RWPE2 (cell line): ENCODE measurements at regions not wholly inside any gene's neighbourhood (a gene's known extent, or its start where the extent isn't known, plus 50 kb on each side); places are given as distances from the start of the nearest gene placed in this dataset.

Source experiments
- ATAC-seq: fragments of 200-7000 bp; cut with Tn5 transposase; 3 replicates; pipeline ENCODE4 v1.9.1; 2021; ENCODE audit warnings: low read depth
- DNase-seq: peaks from one replicate; pipeline ENCODE4 v3.0.0-alpha.2; 2020; ENCODE audit warnings: low spot score
- H3K27ac ChIP-seq: fragments of 450-650 bp; 2 replicates; pipeline ENCODE4 v1.5.1; 2017; ENCODE audit warnings: mild to moderate bottlenecking; ENCODE audit not compliant: poor library complexity, severe bottlenecking
- H3K27me3 ChIP-seq: fragments of 250-450 bp; sonication (Bioruptor Pico); 2 replicates; pipeline ENCODE4 v1.5.1; 2021; ENCODE audit warnings: mild to moderate bottlenecking, moderate library complexity; ENCODE audit not compliant: insufficient read depth, poor library complexity, severe bottlenecking
- H3K36me3 ChIP-seq: fragments of 250-450 bp; sonication (Bioruptor Pico); 2 replicates; pipeline ENCODE4 v1.5.1; 2020; ENCODE audit warnings: low read depth, mild to moderate bottlenecking, moderate library complexity
- H3K4me1 ChIP-seq: fragments of 250-450 bp; sonication (Bioruptor Pico); 2 replicates; pipeline ENCODE4 v1.5.1; 2021; ENCODE audit warnings: mild to moderate bottlenecking, moderate library complexity; ENCODE audit not compliant: insufficient read depth, poor library complexity, severe bottlenecking
- H3K4me3 ChIP-seq: fragments of 250-450 bp; sonication (Bioruptor Pico); 2 replicates; pipeline ENCODE4 v1.5.1; 2021; ENCODE audit warnings: mild to moderate bottlenecking, moderate library complexity; ENCODE audit not compliant: severe bottlenecking
- H3K9me3 ChIP-seq: fragments of 250-450 bp; sonication (Bioruptor Pico); 2 replicates; pipeline ENCODE4 v1.5.1; 2021; ENCODE audit warnings: mild to moderate bottlenecking, moderate library complexity; ENCODE audit not compliant: severe bottlenecking
- TF ChIP-seq, protein P1 (sequence below): fragments of 450-650 bp; IDR thresholded peaks from one replicate; pipeline ENCODE4 v1.5.1; 2017; ENCODE audit warnings: mild to moderate bottlenecking, moderate library complexity; ENCODE audit not compliant: poor library complexity, severe bottlenecking

DNA sequence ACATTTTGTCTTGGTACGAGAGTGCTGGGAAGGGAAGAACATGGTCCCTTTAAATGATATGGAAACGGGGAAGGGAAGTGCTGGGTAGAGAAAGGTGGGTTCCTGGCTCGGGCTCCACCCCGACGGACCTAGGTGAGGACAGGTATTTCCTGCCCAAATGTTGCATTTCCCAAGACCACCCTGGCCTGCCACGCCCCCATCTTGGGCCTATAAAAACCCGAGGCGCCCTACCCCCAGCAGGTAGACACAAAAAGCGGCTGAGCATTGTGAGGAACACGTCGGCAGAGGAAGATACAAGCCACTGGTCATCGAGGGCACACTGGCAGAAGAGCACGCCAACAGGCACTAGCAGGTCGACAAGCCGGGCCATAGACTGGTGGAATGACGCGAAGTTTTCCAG lies 99.4 kb downstream of the AASDHPPT start:
- ATAC-seq (no peak), DNase-seq (no peak)
- H3K36me3 ChIP-seq = no peaks in the 10 kb centered on the region
- H3K4me1 ChIP-seq = peaks cover 25% of the 10 kb centered on the region
- no peak overlapping the region for H3K27ac ChIP-seq
- H3K9me3 ChIP-seq = no peaks in the 10 kb centered on the region
- TF ChIP-seq, protein P1, sequence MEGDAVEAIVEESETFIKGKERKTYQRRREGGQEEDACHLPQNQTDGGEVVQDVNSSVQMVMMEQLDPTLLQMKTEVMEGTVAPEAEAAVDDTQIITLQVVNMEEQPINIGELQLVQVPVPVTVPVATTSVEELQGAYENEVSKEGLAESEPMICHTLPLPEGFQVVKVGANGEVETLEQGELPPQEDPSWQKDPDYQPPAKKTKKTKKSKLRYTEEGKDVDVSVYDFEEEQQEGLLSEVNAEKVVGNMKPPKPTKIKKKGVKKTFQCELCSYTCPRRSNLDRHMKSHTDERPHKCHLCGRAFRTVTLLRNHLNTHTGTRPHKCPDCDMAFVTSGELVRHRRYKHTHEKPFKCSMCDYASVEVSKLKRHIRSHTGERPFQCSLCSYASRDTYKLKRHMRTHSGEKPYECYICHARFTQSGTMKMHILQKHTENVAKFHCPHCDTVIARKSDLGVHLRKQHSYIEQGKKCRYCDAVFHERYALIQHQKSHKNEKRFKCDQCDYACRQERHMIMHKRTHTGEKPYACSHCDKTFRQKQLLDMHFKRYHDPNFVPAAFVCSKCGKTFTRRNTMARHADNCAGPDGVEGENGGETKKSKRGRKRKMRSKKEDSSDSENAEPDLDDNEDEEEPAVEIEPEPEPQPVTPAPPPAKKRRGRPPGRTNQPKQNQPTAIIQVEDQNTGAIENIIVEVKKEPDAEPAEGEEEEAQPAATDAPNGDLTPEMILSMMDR = no peak
- H3K4me3 ChIP-seq = no peak overlapping the region
- H3K27me3 ChIP-seq = no peaks in the 10 kb centered on the region

GRCh38 chr11:106177311-106177710 lies 99.8 kb downstream of the AASDHPPT start:
- DNase-seq (no peak), ATAC-seq (no peak)
- Histone ChIP-seq H3K4me1 (peaks cover 24% of the 10 kb centered on the region), H3K4me3 (no peak overlapping the region), H3K27ac (no peak overlapping the region), H3K27me3 (no peaks in the 10 kb centered on the region), H3K9me3 (no peaks in the 10 kb centered on the region), H3K36me3 (no peaks in the 10 kb centered on the region)
- TF ChIP-seq, protein P1 = no peak

DNA sequence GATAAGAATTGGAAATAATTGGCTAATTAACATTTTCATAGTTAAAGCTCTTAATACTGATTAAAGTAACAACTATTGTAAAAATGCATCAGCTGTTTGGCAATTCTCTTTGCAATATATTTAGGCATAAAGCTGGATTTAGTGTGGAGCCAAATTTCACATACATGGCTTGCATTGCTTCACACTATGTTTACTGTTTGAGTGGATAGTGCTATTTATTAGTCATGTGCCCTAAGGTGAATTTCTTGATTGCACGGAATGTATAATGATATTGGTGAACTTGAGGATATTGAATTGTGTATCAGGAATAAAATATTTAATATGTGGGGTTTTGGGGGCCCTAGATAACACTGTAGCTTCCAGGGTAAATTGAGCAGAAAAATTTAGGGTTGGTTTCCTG lies 100.9 kb downstream of the AASDHPPT start:
- ATAC-seq (peak; percentile 58; the same call in 2 of the 3 replicates), DNase-seq (no peak)

DNA sequence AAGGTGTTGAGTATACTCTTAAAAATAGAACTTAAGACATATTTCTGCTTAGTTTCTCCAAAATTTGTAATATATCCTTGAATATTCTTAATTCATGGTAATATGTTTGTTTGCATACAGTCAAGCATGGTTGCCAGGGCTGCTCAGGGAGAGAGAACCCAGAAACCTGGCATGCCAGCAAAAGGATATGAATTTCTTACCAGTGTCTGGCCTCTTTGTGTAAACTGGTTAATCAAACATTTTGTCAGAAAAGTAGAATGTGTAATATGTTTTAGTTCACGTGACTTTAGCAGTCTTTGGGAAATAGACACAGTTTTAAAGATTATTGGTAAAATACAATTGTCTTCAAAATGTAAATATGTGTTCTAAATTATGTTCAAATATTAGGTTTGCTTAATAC lies 101.6 kb downstream of the AASDHPPT start:
- TF ChIP-seq, protein P1 = no peak
- Histone ChIP-seq H3K4me3 (no peak overlapping the region), H3K36me3 (no peaks in the 10 kb centered on the region), H3K4me1 (peaks cover 21% of the 10 kb centered on the region), H3K9me3 (no peaks in the 10 kb centered on the region), H3K27me3 (no peaks in the 10 kb centered on the region), H3K27ac (no peak overlapping the region)
- DNase-seq (no peak), ATAC-seq (no peak)

More for the DNA sequence above, 100.9 kb downstream of the AASDHPPT start:
- no peaks in the 10 kb centered on the region for H3K9me3 ChIP-seq
- H3K27ac ChIP-seq = no peak overlapping the region
- TF ChIP-seq, protein P1 = no peak
- H3K36me3 ChIP-seq = no peaks in the 10 kb centered on the region
- no peaks in the 10 kb centered on the region for H3K27me3 ChIP-seq
- H3K4me1 ChIP-seq = peaks cover 21% of the 10 kb centered on the region
- no peak overlapping the region for H3K4me3 ChIP-seq

DNA sequence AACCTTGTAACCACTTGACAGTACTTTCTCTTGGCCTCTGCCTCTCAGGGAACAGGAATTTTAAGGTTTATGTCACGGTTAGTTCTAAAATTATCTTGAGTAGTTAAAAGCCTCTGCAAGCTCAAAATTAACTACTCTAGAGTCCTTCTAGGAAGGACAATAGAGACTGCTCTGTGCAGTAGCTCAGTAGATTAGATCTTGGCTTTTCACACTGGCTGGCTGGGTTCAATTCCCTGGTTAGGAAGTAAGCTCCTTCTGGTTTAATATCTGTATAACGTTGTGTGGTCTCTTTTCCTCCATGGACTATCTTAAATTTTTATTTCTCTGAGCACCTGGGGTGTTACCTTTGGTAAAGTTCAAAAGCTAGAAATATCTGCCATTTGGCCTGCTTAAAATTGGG lies 109.2 kb downstream of the AASDHPPT start:
- no peaks in the 10 kb centered on the region for H3K4me1 ChIP-seq
- peaks cover 9% of the 10 kb centered on the region for H3K9me3 ChIP-seq
- TF ChIP-seq, protein P1 = no peak

More for the DNA sequence above, 109.2 kb downstream of the AASDHPPT start:
- Histone ChIP-seq H3K27ac (no peak overlapping the region), H3K4me3 (no peak overlapping the region), H3K27me3 (no peaks in the 10 kb centered on the region), H3K36me3 (no peaks in the 10 kb centered on the region)
- DNase-seq (no peak), ATAC-seq (no peak)
